WTC11 (cell line): ENCODE measurements at regions not wholly inside any gene's neighbourhood (a gene's known extent, or its start where the extent isn't known, plus 50 kb on each side); places are given as distances from the start of the nearest gene placed in this dataset.
A peak's percentile ranks its signal among the peaks of the same experiment; 100 is the strongest.

Experiments used
- ATAC-seq: fragments of 200-7000 bp; cut with Tn5 transposase; 2 replicates; pipeline ENCODE4 v1.10.0; 2021; ENCODE audit warnings: mild to moderate bottlenecking, moderate library complexity
- CTCF ChIA-PET: fragments of 300-600 bp; sonication (Branson Sonifier 250); formaldehyde crosslinking; loops from one replicate; lab custom pipeline; 2021; ENCODE audit warnings: antibody characterized with exemption; lab: Charles Lee
- POLR2A ChIA-PET: fragments of 350-600 bp; sonication (Branson Sonifier 250); formaldehyde crosslinking; loops from one replicate; lab custom pipeline; 2021; ENCODE audit warnings: antibody characterized with exemption; lab: Charles Lee
- DNase-seq: peaks from one replicate; pipeline ENCODE4 v3.0.0; 2021; ENCODE audit warnings: low spot score
- H3K27ac Mint-ChIP-seq: 2 replicates; pipeline ENCODE4 v1.8.0; 2021; ENCODE audit warnings: mixed read lengths
- H3K27me3 Mint-ChIP-seq: 2 replicates; pipeline ENCODE4 v1.8.0; 2021; ENCODE audit warnings: low read depth, mild to moderate bottlenecking, moderate library complexity, mixed read lengths
- H3K36me3 Mint-ChIP-seq: 2 replicates; pipeline ENCODE4 v1.8.0; 2021; ENCODE audit warnings: mixed read lengths
- H3K4me1 Mint-ChIP-seq: 2 replicates; pipeline ENCODE4 v1.8.0; 2022; ENCODE audit warnings: mixed read lengths
- H3K4me3 Mint-ChIP-seq: 2 replicates; pipeline ENCODE4 v1.8.0; 2021; ENCODE audit warnings: mild to moderate bottlenecking, moderate library complexity, mixed read lengths
- H3K9me3 Mint-ChIP-seq: 2 replicates; pipeline ENCODE4 v1.8.0; 2021; ENCODE audit warnings: mixed read lengths
- ATF3 ChIP-seq: sonication (generic); formaldehyde crosslinking; conservative IDR thresholded peaks from 2 replicates; pipeline ENCODE4 v1.8.1; 2022; ENCODE audit warnings: mild to moderate bottlenecking, missing genetic modification reagents
- E2F5 ChIP-seq: sonication (generic); formaldehyde crosslinking; IDR thresholded peaks from 2 replicates; pipeline ENCODE4 v1.8.1; 2022; ENCODE audit warnings: mild to moderate bottlenecking, moderate library complexity, missing genetic modification reagents
- FOXK1 ChIP-seq: sonication (generic); formaldehyde crosslinking; IDR thresholded peaks from 2 replicates; pipeline ENCODE4 v1.8.0; 2022; ENCODE audit warnings: mild to moderate bottlenecking, moderate library complexity, missing genetic modification reagents
- GRHL2 ChIP-seq: fragments of 250-450 bp; sonication (Bioruptor Pico); IDR thresholded peaks from 2 replicates; pipeline ENCODE4 v1.8.0; 2022; ENCODE audit warnings: mild to moderate bottlenecking, moderate library complexity; ENCODE audit not compliant: insufficient replicate concordance, severe bottlenecking
- HMGA2 ChIP-seq: fragments of 250-450 bp; sonication (Bioruptor Pico); IDR thresholded peaks from 2 replicates; pipeline ENCODE4 v1.4.0; 2021; ENCODE audit warnings: mild to moderate bottlenecking, moderate library complexity
- IRF1 ChIP-seq: sonication (generic); formaldehyde crosslinking; IDR thresholded peaks from 2 replicates; pipeline ENCODE4 v1.8.0; 2023; ENCODE audit warnings: missing genetic modification reagents
- JUN ChIP-seq: sonication (generic); formaldehyde crosslinking; IDR thresholded peaks from 2 replicates; pipeline ENCODE4 v1.8.0; 2023; ENCODE audit warnings: mild to moderate bottlenecking, missing genetic modification reagents
- NFYB ChIP-seq: sonication (generic); formaldehyde crosslinking; conservative IDR thresholded peaks from 2 replicates; pipeline ENCODE4 v1.8.0; 2022; ENCODE audit warnings: low read depth, missing genetic modification reagents
- PRDM15 ChIP-seq: sonication (generic); formaldehyde crosslinking; IDR thresholded peaks from 2 replicates; pipeline ENCODE4 v1.8.0; 2022; ENCODE audit warnings: missing genetic modification reagents
- PREB ChIP-seq: sonication (generic); formaldehyde crosslinking; IDR thresholded peaks from 2 replicates; pipeline ENCODE4 v1.8.1; 2022; ENCODE audit warnings: mild to moderate bottlenecking, missing genetic modification reagents, moderate library complexity, borderline replicate concordance
- SMAD4 ChIP-seq: sonication (generic); formaldehyde crosslinking; IDR thresholded peaks from 2 replicates; pipeline ENCODE4 v1.8.0; 2022; ENCODE audit warnings: mild to moderate bottlenecking, missing genetic modification reagents
- SP1 ChIP-seq: sonication (generic); formaldehyde crosslinking; conservative IDR thresholded peaks from 2 replicates; pipeline ENCODE4 v1.8.1; 2022; ENCODE audit warnings: missing genetic modification reagents
- TP53 ChIP-seq: sonication (generic); formaldehyde crosslinking; IDR thresholded peaks from 2 replicates; pipeline ENCODE4 v1.8.1; 2023; ENCODE audit warnings: mild to moderate bottlenecking, missing genetic modification reagents
- ZMAT4 ChIP-seq: fragments of 250-450 bp; sonication (Bioruptor Pico); IDR thresholded peaks from 2 replicates; pipeline ENCODE4 v1.9.0; 2021; ENCODE audit warnings: mild to moderate bottlenecking
- ZNF396 ChIP-seq: fragments of 250-450 bp; sonication (Bioruptor Pico); IDR thresholded peaks from 2 replicates; pipeline ENCODE4 v1.8.0; 2021; ENCODE audit warnings: mild to moderate bottlenecking, moderate library complexity, borderline replicate concordance
- TF ChIP-seq, protein P1 (sequence below): sonication (generic); formaldehyde crosslinking; IDR thresholded peaks from 2 replicates; pipeline ENCODE4 v1.8.1; 2022; ENCODE audit warnings: missing genetic modification reagents, borderline replicate concordance

GRCh38 chr11:106459135-106459534 is 381.7 kb downstream of the AASDHPPT start:
- no peaks in the 10 kb centered on the region for H3K36me3 Mint-ChIP-seq
- peaks cover 32% of the 10 kb centered on the region for H3K4me1 Mint-ChIP-seq
- no peak overlapping the region for H3K4me3 Mint-ChIP-seq
- H3K27me3 Mint-ChIP-seq, result no peaks in the 10 kb centered on the region
- no peak overlapping the region for H3K27ac Mint-ChIP-seq
- H3K9me3 Mint-ChIP-seq, result no peaks in the 10 kb centered on the region
- ATAC-seq (no peak), DNase-seq (no peak)
- ChIA-PET CTCF (no interaction called here), POLR2A (no interaction called here)
- TF ChIP-seq FOXK1 (CRISPR knock-in tag) (no peak), ZNF396 (CRISPR knock-in tag) (no peak), IRF1 (CRISPR knock-in tag) (no peak), GRHL2 (CRISPR knock-in tag) (no peak), JUN (CRISPR knock-in tag) (no peak), SMAD4 (CRISPR knock-in tag) (no peak), ZMAT4 (no peak)
- TF ChIP-seq, protein P1, sequence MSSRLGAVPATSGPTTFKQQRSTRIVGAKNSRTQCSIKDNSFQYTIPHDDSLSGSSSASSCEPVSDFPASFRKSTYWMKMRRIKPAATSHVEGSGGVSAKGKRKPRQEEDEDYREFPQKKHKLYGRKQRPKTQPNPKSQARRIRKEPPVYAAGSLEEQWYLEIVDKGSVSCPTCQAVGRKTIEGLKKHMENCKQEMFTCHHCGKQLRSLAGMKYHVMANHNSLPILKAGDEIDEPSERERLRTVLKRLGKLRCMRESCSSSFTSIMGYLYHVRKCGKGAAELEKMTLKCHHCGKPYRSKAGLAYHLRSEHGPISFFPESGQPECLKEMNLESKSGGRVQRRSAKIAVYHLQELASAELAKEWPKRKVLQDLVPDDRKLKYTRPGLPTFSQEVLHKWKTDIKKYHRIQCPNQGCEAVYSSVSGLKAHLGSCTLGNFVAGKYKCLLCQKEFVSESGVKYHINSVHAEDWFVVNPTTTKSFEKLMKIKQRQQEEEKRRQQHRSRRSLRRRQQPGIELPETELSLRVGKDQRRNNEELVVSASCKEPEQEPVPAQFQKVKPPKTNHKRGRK (CRISPR knock-in tag), result no peak

DNA sequence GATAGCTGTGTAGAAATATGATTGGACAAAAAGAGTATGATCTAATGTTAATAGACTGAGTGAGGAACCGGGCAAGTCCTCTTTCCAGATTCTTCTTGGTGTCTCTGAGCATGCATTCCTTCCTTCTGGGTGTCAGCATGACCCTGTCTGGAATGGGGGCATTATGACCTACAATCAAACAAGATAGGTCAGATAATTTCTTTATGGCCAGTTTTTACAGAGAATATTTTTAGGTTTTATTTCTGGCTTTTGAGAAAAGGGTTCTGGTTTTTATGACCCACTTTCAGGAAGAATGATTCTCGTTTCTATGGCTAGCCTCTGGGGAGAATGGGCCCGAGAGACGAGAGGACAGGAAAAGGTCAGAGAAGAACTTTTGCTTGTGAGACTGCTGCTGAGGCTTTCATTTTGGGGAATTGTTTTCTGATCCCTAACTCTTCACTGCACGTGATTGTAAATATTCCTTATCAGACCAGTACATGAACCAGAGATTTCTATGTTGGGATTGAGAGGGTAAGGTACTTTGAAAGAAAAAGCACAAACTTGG is 383.8 kb downstream of the AASDHPPT start:
- H3K9me3 Mint-ChIP-seq, result no peaks in the 10 kb centered on the region
- no peak overlapping the region for H3K27ac Mint-ChIP-seq
- no peaks in the 10 kb centered on the region for H3K27me3 Mint-ChIP-seq
- ATAC-seq, result no peak
- no peak overlapping the region for H3K4me3 Mint-ChIP-seq
- peaks cover 25% of the 10 kb centered on the region for H3K4me1 Mint-ChIP-seq
- POLR2A ChIA-PET, result no interaction called here
- CTCF ChIA-PET, result no interaction called here
- no peaks in the 10 kb centered on the region for H3K36me3 Mint-ChIP-seq
- no peak for DNase-seq
- TF ChIP-seq NFYB (CRISPR knock-in tag), result no peak

GRCh38 chr11:106461839-106462545 is 384.5 kb downstream of the AASDHPPT start:
- H3K4me3 Mint-ChIP-seq, result no peak overlapping the region
- POLR2A ChIA-PET, result no interaction called here
- TF ChIP-seq SP1, result no peak
- TF ChIP-seq HMGA2 (CRISPR knock-in tag), result no peak
- TF ChIP-seq TP53 (CRISPR knock-in tag), result no peak
- TF ChIP-seq GRHL2 (CRISPR knock-in tag), result no peak
- TF ChIP-seq PRDM15, result no peak
- no peak for TF ChIP-seq E2F5 (CRISPR knock-in tag)
- no peak for TF ChIP-seq PREB (CRISPR knock-in tag)
- TF ChIP-seq ATF3 (CRISPR knock-in tag), result no peak
- no peaks in the 10 kb centered on the region for H3K9me3 Mint-ChIP-seq
- ATAC-seq (peak; percentile 30; the same call in 1 of the 2 replicates), DNase-seq (no peak)
- no peak overlapping the region for H3K27ac Mint-ChIP-seq
- CTCF ChIA-PET, result no interaction called here
- H3K27me3 Mint-ChIP-seq, result no peaks in the 10 kb centered on the region
- H3K36me3 Mint-ChIP-seq, result no peaks in the 10 kb centered on the region
- H3K4me1 Mint-ChIP-seq, result peaks cover 27% of the 10 kb centered on the region
